ACC112 (cell line): ENCODE measurements at regions not wholly inside any gene's neighbourhood (a gene's known extent, or its start where the extent isn't known, plus 50 kb on each side); places are given as distances from the start of the nearest gene placed in this dataset.
A peak's percentile ranks its signal among the peaks of the same experiment; 100 is the strongest.
"Not testable (repeated sequence)": the region's sequence is repeated elsewhere in the genome, so short reads cannot be mapped to it uniquely, and the experiment has no call there.

Experiments used
- H2AFZ ChIP-seq: fragments of 200-600 bp; sonication (generic); one replicate; pipeline ENCODE4 v1.6.0; 2017; ENCODE audit warnings: antibody characterized with exemption, low read length; ENCODE audit not compliant: unreplicated experiment
- H3K27ac ChIP-seq: fragments of 200-600 bp; sonication (generic); 2 replicates; pipeline ENCODE4 v1.5.1; 2014; ENCODE audit warnings: low read depth, mild to moderate bottlenecking, antibody characterized with exemption, low read length, moderate library complexity
- H3K27me3 ChIP-seq: fragments of 200-600 bp; sonication (generic); 2 replicates; pipeline ENCODE4 v1.6.1; 2014; ENCODE audit warnings: mild to moderate bottlenecking, antibody characterized with exemption, low read length, moderate library complexity, mixed read lengths; ENCODE audit not compliant: insufficient read depth
- H3K36me3 ChIP-seq: fragments of 200-600 bp; sonication (generic); 2 replicates; pipeline ENCODE4 v1.6.1; 2016; ENCODE audit warnings: mild to moderate bottlenecking, antibody characterized with exemption, low read length, moderate library complexity, mixed read lengths; ENCODE audit not compliant: insufficient read depth
- H3K4me1 ChIP-seq: fragments of 200-600 bp; sonication (generic); one replicate; pipeline ENCODE4 v1.6.1; 2016; ENCODE audit warnings: low read length, mixed read lengths; ENCODE audit not compliant: insufficient read depth, unreplicated experiment, control insufficient read depth
- H3K4me3 ChIP-seq: fragments of 200-600 bp; sonication (generic); 2 replicates; pipeline ENCODE4 v1.5.1; 2014; ENCODE audit warnings: mild to moderate bottlenecking, low read depth, low read length
- H3K79me2 ChIP-seq: fragments of 200-600 bp; sonication (generic); one replicate; pipeline ENCODE4 v1.6.0; 2016; ENCODE audit warnings: low read length; ENCODE audit not compliant: control insufficient read depth, unreplicated experiment, insufficient read depth

- Histone ChIP-seq H3K4me1 (no peaks in the 10 kb centered on the region), H2AFZ (no peak overlapping the region), H3K36me3 (no peaks in the 10 kb centered on the region), H3K4me3 (no peak overlapping the region), H3K27me3 (no peaks in the 10 kb centered on the region), H3K27ac (no peak overlapping the region), H3K79me2 (no peaks in the 10 kb centered on the region)
Observed at GRCh38 chr1:220942278-220942677, 63.0 kb downstream of the HLX start.

- not testable (repeated sequence) for H3K4me1 ChIP-seq, H3K27me3 ChIP-seq, H3K27ac ChIP-seq, H3K36me3 ChIP-seq, H3K79me2 ChIP-seq, H3K4me3 ChIP-seq, H2AFZ ChIP-seq
Observed at GRCh38 chr1:220942914-220943313, 63.7 kb downstream of the HLX start.

- Histone ChIP-seq H3K4me3 (no peak overlapping the region), H3K4me1 (no peaks in the 10 kb centered on the region), H3K27ac (no peak overlapping the region), H3K27me3 (no peaks in the 10 kb centered on the region), H2AFZ (no peak overlapping the region), H3K36me3 (no peaks in the 10 kb centered on the region), H3K79me2 (no peaks in the 10 kb centered on the region)
Observed at GRCh38 chr1:220943319-220943996, 64.2 kb downstream of the HLX start.

DNA sequence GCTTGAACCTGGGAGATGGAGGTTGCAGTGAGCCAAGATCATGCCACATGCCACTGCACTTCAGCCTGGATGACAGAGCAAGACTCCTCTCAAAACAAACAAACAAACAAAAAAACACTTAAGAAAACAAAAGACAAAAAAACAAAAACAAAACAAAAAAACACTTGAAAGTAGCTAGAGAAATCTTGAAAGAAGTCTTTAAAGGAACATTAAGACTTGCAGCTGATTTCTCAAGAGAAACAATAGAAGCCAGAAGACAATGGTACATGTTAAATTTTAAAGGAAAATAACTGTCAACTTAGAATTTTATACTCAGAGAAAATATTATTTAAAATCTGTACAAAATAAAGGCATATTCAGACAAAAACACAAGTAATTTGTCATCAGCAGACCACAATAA lies 71.3 kb downstream of the HLX start:
- Histone ChIP-seq H2AFZ (no peak overlapping the region), H3K27me3 (no peaks in the 10 kb centered on the region), H3K4me3 (no peak overlapping the region), H3K36me3 (no peaks in the 10 kb centered on the region), H3K4me1 (no peaks in the 10 kb centered on the region), H3K27ac (no peak overlapping the region), H3K79me2 (no peaks in the 10 kb centered on the region)

DNA sequence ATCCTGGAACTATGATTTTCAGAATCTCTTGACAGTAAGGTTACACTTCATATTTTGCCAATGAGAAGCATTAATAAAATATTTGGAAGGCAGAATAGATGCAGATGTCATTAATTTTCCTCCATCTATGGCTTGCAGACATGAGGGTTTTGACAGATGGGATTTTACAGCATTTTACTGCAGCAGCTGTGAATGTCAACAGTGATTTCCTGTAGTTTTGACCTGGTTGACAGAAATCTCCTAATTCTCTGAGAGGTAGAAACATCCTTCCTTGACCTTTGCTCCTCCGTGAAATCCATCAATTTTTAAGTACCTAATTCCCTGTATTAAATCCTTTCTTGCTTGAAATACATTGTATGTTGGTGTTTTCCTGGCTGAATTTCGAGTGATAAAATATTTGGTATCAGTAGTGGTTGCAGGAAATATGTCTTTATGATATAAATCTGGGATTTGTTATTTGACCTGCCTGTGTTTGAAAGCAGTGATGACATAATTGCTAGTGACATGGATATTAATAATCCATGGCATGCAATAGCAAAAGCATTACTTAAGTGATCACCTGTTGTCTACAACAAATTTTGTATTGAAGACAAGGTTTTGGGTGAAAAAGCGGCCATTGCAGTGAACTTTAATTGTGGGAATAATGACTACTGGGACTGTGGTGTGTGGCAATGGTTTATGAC lies 73.9 kb downstream of the HLX start:
- Histone ChIP-seq H2AFZ (no peak overlapping the region), H3K27ac (no peak overlapping the region), H3K4me1 (peaks cover 21% of the 10 kb centered on the region), H3K79me2 (no peaks in the 10 kb centered on the region), H3K27me3 (no peaks in the 10 kb centered on the region), H3K36me3 (no peaks in the 10 kb centered on the region), H3K4me3 (no peak overlapping the region)

GRCh38 chr1:220954321-220955075 lies 75.3 kb downstream of the HLX start:
- no peaks in the 10 kb centered on the region for H3K36me3 ChIP-seq
- no peaks in the 10 kb centered on the region for H3K79me2 ChIP-seq
- H3K27ac ChIP-seq, result no peak overlapping the region
- H3K4me3 ChIP-seq, result no peak overlapping the region
- H3K27me3 ChIP-seq, result no peaks in the 10 kb centered on the region
- no peak overlapping the region for H2AFZ ChIP-seq
- H3K4me1 ChIP-seq, result peaks cover 23% of the 10 kb centered on the region

- H3K27me3 ChIP-seq, result no peaks in the 10 kb centered on the region
- H3K4me1 ChIP-seq, result peaks cover 23% of the 10 kb centered on the region
- H3K4me3 ChIP-seq, result no peak overlapping the region
- H2AFZ ChIP-seq, result no peak overlapping the region
- no peak overlapping the region for H3K27ac ChIP-seq
- H3K36me3 ChIP-seq, result no peaks in the 10 kb centered on the region
- no peaks in the 10 kb centered on the region for H3K79me2 ChIP-seq
Observed at GRCh38 chr1:220955116-220955515, 75.9 kb downstream of the HLX start.

DNA sequence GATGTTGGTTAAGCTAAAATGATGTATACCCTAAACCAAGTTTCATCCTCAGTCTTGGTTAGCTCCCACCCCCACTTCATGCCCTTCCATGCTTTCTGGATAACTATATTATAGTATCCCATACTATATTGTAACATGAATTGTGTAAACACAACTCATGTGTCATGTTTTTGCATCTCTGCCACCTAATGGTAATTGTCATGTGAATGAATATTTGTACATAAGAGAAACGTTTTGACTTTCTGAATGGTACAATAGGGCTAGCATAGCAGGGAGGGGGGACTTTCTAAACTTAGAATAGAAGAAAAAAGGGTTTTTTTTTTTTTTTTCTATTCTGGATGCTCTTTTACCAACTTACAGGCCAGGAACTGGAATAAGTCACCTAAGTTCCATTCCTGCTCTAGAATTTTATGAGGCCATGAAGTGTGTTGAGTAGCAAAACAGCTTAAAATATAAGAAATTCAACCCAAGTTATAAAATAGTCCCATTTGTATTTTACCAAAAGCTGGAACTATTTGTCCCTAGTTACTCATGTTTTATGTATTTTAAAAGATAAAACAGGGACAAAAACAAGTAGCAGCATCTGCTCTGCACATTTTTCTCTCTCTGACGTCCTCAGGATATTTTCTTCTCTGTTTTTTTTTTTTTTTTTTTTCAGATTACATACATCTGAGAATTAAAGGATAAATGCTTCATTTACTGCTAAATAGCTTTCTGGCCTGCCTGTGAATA lies 77.4 kb downstream of the HLX start:
- no peaks in the 10 kb centered on the region for H3K27me3 ChIP-seq
- H3K79me2 ChIP-seq, result no peaks in the 10 kb centered on the region
- H3K36me3 ChIP-seq, result no peaks in the 10 kb centered on the region
- no peak overlapping the region for H3K4me3 ChIP-seq
- H3K4me1 ChIP-seq, result peaks cover 33% of the 10 kb centered on the region
- peak overlapping the region; percentile 86 for H3K27ac ChIP-seq
- H2AFZ ChIP-seq, result peak overlapping the region; percentile 67

DNA sequence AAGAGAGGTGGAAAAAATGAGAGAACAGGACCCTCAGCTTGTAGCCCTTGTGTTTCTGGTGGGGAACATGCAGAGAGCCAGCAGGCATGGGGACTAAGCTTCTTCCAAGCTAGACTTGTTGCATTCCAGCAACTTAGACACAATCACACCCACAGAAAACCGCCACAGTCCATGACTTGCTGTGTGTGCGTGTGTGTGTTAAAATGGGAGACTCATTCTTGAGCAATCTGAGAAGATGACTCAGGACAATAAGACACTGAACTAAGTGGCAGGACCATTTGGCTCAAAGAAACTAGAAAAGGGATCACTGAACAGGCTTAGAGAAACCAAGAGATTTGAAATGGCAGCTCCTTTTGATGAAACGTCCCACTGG lies 78.0 kb downstream of the HLX start:
- Histone ChIP-seq H3K79me2 (no peaks in the 10 kb centered on the region), H3K27me3 (no peaks in the 10 kb centered on the region), H2AFZ (peak overlapping the region; percentile 67), H3K27ac (peak overlapping the region; percentile 86), H3K4me3 (no peak overlapping the region), H3K4me1 (peaks cover 38% of the 10 kb centered on the region), H3K36me3 (no peaks in the 10 kb centered on the region)

DNA sequence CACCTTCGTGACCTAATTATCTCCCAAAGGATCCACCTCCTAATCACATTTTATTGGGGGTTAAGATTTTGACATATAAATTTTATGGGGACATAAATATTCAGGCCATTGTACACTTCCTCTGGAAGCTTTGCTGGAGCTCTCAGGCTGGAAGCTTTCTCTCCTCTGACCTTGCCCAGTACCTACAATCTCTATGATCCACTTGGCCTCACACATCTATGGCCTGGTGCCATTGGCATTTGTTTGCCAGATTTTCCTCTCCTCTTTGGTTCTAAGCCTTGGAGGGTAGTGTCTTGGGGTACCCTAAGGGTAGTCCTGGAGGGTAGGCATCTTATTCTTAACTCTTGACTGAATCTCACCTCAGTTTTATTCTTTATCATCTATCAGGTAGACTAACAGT lies 79.0 kb downstream of the HLX start:
- Histone ChIP-seq H3K4me1 (peaks cover 45% of the 10 kb centered on the region), H3K79me2 (no peaks in the 10 kb centered on the region), H2AFZ (no peak overlapping the region), H3K27me3 (no peaks in the 10 kb centered on the region), H3K4me3 (no peak overlapping the region), H3K27ac (peak overlapping the region; percentile 86; the same call in 1 of the 2 replicates), H3K36me3 (no peaks in the 10 kb centered on the region)
